ENCODE measurements at regions not wholly inside any gene's neighbourhood (a gene's known extent, or its start where the extent isn't known, plus 50 kb on each side); places are given as distances from the start of the nearest gene placed in this dataset.

DNA sequence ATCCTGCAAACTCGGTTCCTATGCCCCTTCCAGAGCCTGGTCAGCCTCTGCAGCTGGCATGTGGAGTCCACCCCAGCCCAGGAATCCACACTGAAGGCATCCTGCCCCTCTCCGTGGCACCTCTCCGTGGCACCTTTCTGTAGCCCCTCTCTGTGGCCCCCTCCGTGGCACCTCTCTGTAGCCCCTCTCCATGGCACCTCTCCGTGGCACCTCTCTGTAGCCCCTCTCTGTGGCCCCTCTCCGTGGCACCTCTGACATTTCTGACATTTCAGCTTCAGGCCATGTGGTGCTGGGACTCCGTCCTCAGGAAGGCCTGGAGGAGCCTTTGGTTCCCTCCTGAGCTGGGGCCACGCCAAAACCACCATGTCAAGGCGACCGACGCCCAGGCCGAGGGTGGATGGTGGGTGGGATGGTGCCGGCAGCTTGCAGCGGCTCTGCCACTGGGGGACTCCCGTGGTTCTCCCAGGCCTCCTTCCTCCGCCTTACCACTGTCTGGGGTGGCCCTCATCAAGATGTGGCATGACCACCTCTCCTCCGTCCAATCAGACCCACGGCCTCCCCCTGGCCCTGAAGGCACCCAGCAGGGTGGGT, 1518.5 kb downstream of the BRD1 start:
- TF ChIP-seq CTCF (IDR thresholded peaks at IDR 0.05) (no peak), POLR2A (IDR thresholded peaks at IDR 0.05) (no peak)

All from adrenal gland (tissue), 5 donors.